A549 (cell line): ENCODE measurements at regions not wholly inside any gene's neighbourhood (a gene's known extent, or its start where the extent isn't known, plus 50 kb on each side); places are given as distances from the start of the nearest gene placed in this dataset.

Source experiments
- ATAC-seq, 2 experiments: fragments of 200-7000 bp in 1 of 2; fragments of >200 bp in 1 of 2; cut with Nextera tagmentation in 1 of 2; cut with Tn5 transposase in 1 of 2; 3 replicates each; pipeline versions ENCODE4 v1.8.0 to v1.9.1; 2018 to 2020; ENCODE audit warnings: mild to moderate bottlenecking in 1 of 2, moderate library complexity in 1 of 2
- CTCF ChIA-PET: fragments of 300-600 bp; sonication (Branson Sonifier 250); formaldehyde crosslinking; extraction: SDS; loops from one replicate; lab custom pipeline; 2021; ENCODE audit warnings: antibody characterized with exemption, inconsistent platforms; lab: Yijun Ruan, JAX
- POLR2A ChIA-PET: fragments of 350-600 bp; formaldehyde crosslinking; extraction: SDS; loops from one replicate; lab custom pipeline; 2021; ENCODE audit warnings: antibody characterized with exemption, inconsistent platforms; lab: Yijun Ruan, JAX
- DNase-seq, 2 experiments: peaks; one replicate each; pipeline versions ENCODE4 v3.0.0 to v3.0.0-alpha.2; 2011 to 2016; ENCODE audit warnings: low read depth in 1 of 2, low spot score in 1 of 2
- FAIRE-seq: peaks from 2 replicates; lab custom pipeline; 2011; peaks lifted over from hg19 to GRCh38; lab: Jason Lieb, UNC
- H3K27ac ChIP-seq, 2 experiments: fragments of >200 bp; sonication (Bioruptor Twin); formaldehyde crosslinking; 3 replicates each; pipeline ENCODE4 v1.5.1; 2016 to 2017
- H3K4me1 ChIP-seq: fragments of >200 bp; sonication (Bioruptor Twin); formaldehyde crosslinking; 3 replicates; pipeline ENCODE4 v1.6.1; 2016
- H3K4me2 ChIP-seq: fragments of >200 bp; sonication (Bioruptor Twin); formaldehyde crosslinking; 3 replicates; pipeline ENCODE4 v1.6.1; 2016
- H3K4me3 ChIP-seq: fragments of >200 bp; sonication (Bioruptor Twin); formaldehyde crosslinking; 3 replicates; pipeline ENCODE4 v1.5.1; 2016
- H3K9me3 ChIP-seq: fragments of >200 bp; sonication (Bioruptor Twin); formaldehyde crosslinking; 3 replicates; pipeline ENCODE4 v1.6.1; 2016
- ATOH8 ChIP-seq: fragments of 250-450 bp; sonication (Bioruptor Pico); IDR thresholded peaks from 2 replicates; pipeline ENCODE4 v1.5.0; 2020; ENCODE audit warnings: low read depth, mild to moderate bottlenecking, moderate library complexity
- BHLHE40 ChIP-seq: IDR thresholded peaks from 2 replicates; pipeline ENCODE4 v1.6.1; 2012; ENCODE audit warnings: low read depth, low read length, inconsistent platforms
- CHD2 ChIP-seq: fragments of 150-350 bp; IDR thresholded peaks from 2 replicates; pipeline ENCODE4 v1.6.1; 2014; ENCODE audit warnings: low read length; ENCODE audit not compliant: partially characterized antibody
- CHD4 ChIP-seq: fragments of 200-600 bp; sonication (generic); IDR thresholded peaks from 2 replicates; pipeline ENCODE4 v1.6.1; 2016; ENCODE audit warnings: antibody characterized with exemption, mild to moderate bottlenecking, borderline replicate concordance
- CTCF ChIP-seq: fragments of >200 bp; sonication (Bioruptor Twin); formaldehyde crosslinking; IDR thresholded peaks from 3 replicates; pipeline ENCODE4 v1.5.1; 2016
- FOSB ChIP-seq: fragments of 250-450 bp; sonication (Bioruptor Pico); IDR thresholded peaks from 2 replicates; pipeline ENCODE4 v1.5.0; 2020; ENCODE audit warnings: mild to moderate bottlenecking, moderate library complexity
- FOXS1 ChIP-seq: fragments of 250-450 bp; sonication (Bioruptor Pico); IDR thresholded peaks from 2 replicates; pipeline ENCODE4 v1.5.0; 2020; ENCODE audit warnings: mild to moderate bottlenecking, moderate library complexity
- HEYL ChIP-seq: fragments of 250-450 bp; sonication (Bioruptor Pico); IDR thresholded peaks from 2 replicates; pipeline ENCODE4 v1.8.0; 2021; ENCODE audit warnings: mild to moderate bottlenecking, moderate library complexity
- JUN ChIP-seq, 2 experiments: fragments of >200 bp; sonication (Bioruptor Twin); formaldehyde crosslinking; IDR thresholded peaks; 2 replicates in 1 of 2; 3 replicates in 1 of 2; pipeline ENCODE4 v1.6.1; 2016 to 2017
- JUNB ChIP-seq: fragments of >200 bp; sonication (Bioruptor Twin); formaldehyde crosslinking; IDR thresholded peaks from 2 replicates; pipeline ENCODE4 v1.6.1; 2016
- KDM1A ChIP-seq: fragments of 200-600 bp; sonication (generic); IDR thresholded peaks from 2 replicates; pipeline ENCODE4 v1.6.1; 2016; ENCODE audit warnings: low read depth, mild to moderate bottlenecking
- MAFK ChIP-seq: fragments of 450-650 bp; IDR thresholded peaks from 2 replicates; pipeline ENCODE4 v1.6.1; 2014; ENCODE audit not compliant: partially characterized antibody
- PBX3 ChIP-seq: IDR thresholded peaks from 2 replicates; pipeline ENCODE4 v1.6.1; 2012
- POLR2A ChIP-seq: IDR thresholded peaks from 2 replicates; pipeline ENCODE4 v1.6.1; 2012; ENCODE audit warnings: mild to moderate bottlenecking, low read length
- RCOR1 ChIP-seq: fragments of 150-350 bp; IDR thresholded peaks from 2 replicates; pipeline ENCODE4 v1.6.1; 2014; ENCODE audit warnings: antibody characterized with exemption, low read length, low read depth
- RFX5 ChIP-seq: fragments of 450-650 bp; IDR thresholded peaks from 2 replicates; pipeline ENCODE4 v1.7.1; 2014; ENCODE audit warnings: antibody characterized with exemption, mild to moderate bottlenecking, moderate library complexity
- SREBF2 ChIP-seq: fragments of 450-650 bp; IDR thresholded peaks from 2 replicates; pipeline ENCODE4 v1.6.1; 2014; ENCODE audit warnings: mild to moderate bottlenecking, moderate library complexity
- TFCP2L1 ChIP-seq: fragments of 250-450 bp; sonication (Bioruptor Pico); IDR thresholded peaks from 2 replicates; pipeline ENCODE4 v1.5.0; 2021; ENCODE audit warnings: mild to moderate bottlenecking
- TP53 ChIP-seq: fragments of 250-450 bp; sonication (Bioruptor Pico); IDR thresholded peaks from 2 replicates; pipeline ENCODE4 v1.5.0; 2021; ENCODE audit warnings: mild to moderate bottlenecking, moderate library complexity
- USF2 ChIP-seq: fragments of 450-650 bp; IDR thresholded peaks from 2 replicates; pipeline ENCODE4 v1.6.1; 2014; ENCODE audit warnings: antibody characterized with exemption
- ZC3H11A ChIP-seq: fragments of 450-650 bp; IDR thresholded peaks from 2 replicates; pipeline ENCODE4 v1.6.1; 2014; ENCODE audit warnings: antibody characterized with exemption, mild to moderate bottlenecking
- ZFP36 ChIP-seq: fragments of 450-650 bp; IDR thresholded peaks from 2 replicates; pipeline ENCODE4 v1.6.1; 2014; ENCODE audit warnings: borderline replicate concordance; ENCODE audit not compliant: partially characterized antibody
- ZNF302 ChIP-seq: fragments of 250-450 bp; sonication (Bioruptor Pico); IDR thresholded peaks from 2 replicates; pipeline ENCODE4 v1.9.0; 2021; ENCODE audit warnings: inconsistent platforms, mild to moderate bottlenecking, moderate library complexity
- ZSCAN20 ChIP-seq: fragments of 250-450 bp; sonication (Bioruptor Pico); IDR thresholded peaks from 2 replicates; pipeline ENCODE4 v1.8.0; 2022; ENCODE audit warnings: mild to moderate bottlenecking, moderate library complexity
- WGBS: methylation state at CpG from one replicate; pipeline ENCODE4 v1.1.6; 2017; ENCODE audit errors: missing lambda C conversion rate; 5-methylcytosine and 5-hydroxymethylcytosine counted together
- TF ChIP-seq, protein P1 (sequence below): fragments of 150-350 bp; IDR thresholded peaks from 2 replicates; pipeline ENCODE4 v1.6.1; 2014; ENCODE audit warnings: low read depth, mild to moderate bottlenecking, low read length
- TF ChIP-seq, protein P2 (sequence below): fragments of >200 bp; sonication (Bioruptor Twin); formaldehyde crosslinking; IDR thresholded peaks from 2 replicates; pipeline ENCODE4 v1.6.1; 2016

DNA sequence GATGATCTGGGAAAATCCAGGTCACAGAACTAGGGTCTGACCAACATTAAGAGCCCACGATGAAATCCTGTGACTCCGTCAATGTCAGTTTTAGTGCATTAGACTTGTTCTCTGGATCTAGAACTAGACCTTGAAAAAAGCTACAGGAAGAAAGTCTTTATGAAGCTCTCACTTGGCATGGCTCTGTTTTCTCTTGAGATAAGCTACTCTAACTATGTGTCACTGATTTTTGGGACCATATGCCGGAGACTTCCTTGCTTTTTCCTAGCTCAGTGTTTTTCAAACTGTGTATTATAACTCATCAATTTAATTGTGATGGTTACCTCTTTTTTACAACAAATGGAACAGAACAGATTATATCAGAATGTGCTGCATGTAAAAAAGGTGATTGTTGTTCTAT lies 379.7 kb upstream of the DAB1 start:
- no peaks in the 10 kb centered on the region for H3K4me1 ChIP-seq
- no peak for FAIRE-seq
- H3K4me3 ChIP-seq = no peak overlapping the region
- no peak for TF ChIP-seq CHD4
- no peak for TF ChIP-seq ZC3H11A
- no peak for TF ChIP-seq TP53 (CRISPR knock-in tag)
- TF ChIP-seq ATOH8 (CRISPR knock-in tag) = no peak
- no peak for TF ChIP-seq MAFK
- no peak for TF ChIP-seq USF2
- TF ChIP-seq ZSCAN20 (CRISPR knock-in tag) = no peak
- TF ChIP-seq SREBF2 = no peak
- no peak for TF ChIP-seq CTCF
- TF ChIP-seq RCOR1 = no peak
- no peak for TF ChIP-seq CHD2
- no peak for TF ChIP-seq ZFP36
- TF ChIP-seq, protein P1, sequence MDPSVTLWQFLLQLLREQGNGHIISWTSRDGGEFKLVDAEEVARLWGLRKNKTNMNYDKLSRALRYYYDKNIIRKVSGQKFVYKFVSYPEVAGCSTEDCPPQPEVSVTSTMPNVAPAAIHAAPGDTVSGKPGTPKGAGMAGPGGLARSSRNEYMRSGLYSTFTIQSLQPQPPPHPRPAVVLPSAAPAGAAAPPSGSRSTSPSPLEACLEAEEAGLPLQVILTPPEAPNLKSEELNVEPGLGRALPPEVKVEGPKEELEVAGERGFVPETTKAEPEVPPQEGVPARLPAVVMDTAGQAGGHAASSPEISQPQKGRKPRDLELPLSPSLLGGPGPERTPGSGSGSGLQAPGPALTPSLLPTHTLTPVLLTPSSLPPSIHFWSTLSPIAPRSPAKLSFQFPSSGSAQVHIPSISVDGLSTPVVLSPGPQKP = no peak
- no peak for TF ChIP-seq FOSB (CRISPR knock-in tag)
- TF ChIP-seq RFX5 = no peak
- TF ChIP-seq JUN (IDR thresholded peaks at IDR 0.05) = no peak
- POLR2A ChIA-PET = no interaction called here
- no peak for ATAC-seq
- DNase-seq = no peak
- no peak overlapping the region for H3K4me2 ChIP-seq
- H3K27ac ChIP-seq = no peak overlapping the region
- CTCF ChIA-PET = interaction anchor here (1.1 kb wide), 1 partner anchor 12 kb away, joined by 3 read pairs; no protein-coding TSS in a partner anchor
- 15% methylated on average over 3 of the region's 3 CpGs for WGBS
- H3K9me3 ChIP-seq = no peaks in the 10 kb centered on the region

- POLR2A ChIA-PET = no interaction called here
- FAIRE-seq = no peak
- CTCF ChIA-PET = no interaction called here
Measured at GRCh38 chr1:57800376-57800775, 376.5 kb upstream of the DAB1 start.

More at GRCh38 chr1:57800376-57800775, 376.5 kb upstream of the DAB1 start:
- Histone ChIP-seq H3K4me1 (no peaks in the 10 kb centered on the region), H3K4me2 (no peak overlapping the region), H3K9me3 (no peaks in the 10 kb centered on the region), H3K4me3 (no peak overlapping the region), H3K27ac (no peak overlapping the region)
- DNase-seq (no peak), ATAC-seq (no peak)
- no peak for TF ChIP-seq FOXS1
- TF ChIP-seq, protein P2, sequence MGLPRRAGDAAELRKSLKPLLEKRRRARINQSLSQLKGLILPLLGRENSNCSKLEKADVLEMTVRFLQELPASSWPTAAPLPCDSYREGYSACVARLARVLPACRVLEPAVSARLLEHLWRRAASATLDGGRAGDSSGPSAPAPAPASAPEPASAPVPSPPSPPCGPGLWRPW = no peak
- no peak for TF ChIP-seq ZSCAN20 (CRISPR knock-in tag)
- TF ChIP-seq PBX3 = no peak
- no peak for TF ChIP-seq HEYL (CRISPR knock-in tag)
- no peak for TF ChIP-seq BHLHE40
- no peak for TF ChIP-seq JUNB
- TF ChIP-seq POLR2A = no peak
- no peak for TF ChIP-seq RCOR1
- TF ChIP-seq USF2 = no peak
- no peak for TF ChIP-seq ZNF302 (CRISPR knock-in tag)
- no peak for TF ChIP-seq KDM1A
- TF ChIP-seq JUN (IDR thresholded peaks at IDR 0.05) = no peak
- no peak for TF ChIP-seq TFCP2L1
- no peak for TF ChIP-seq MAFK
- WGBS = 0% methylated on average over 3 of the region's 3 CpGs
